Heart right ventricle (tissue), 16 donors: ENCODE measurements at regions not wholly inside any gene's neighbourhood (a gene's known extent, or its start where the extent isn't known, plus 50 kb on each side); places are given as distances from the start of the nearest gene placed in this dataset.

ENCODE experiments used
- ATAC-seq, 8 donors: fragments of 200-7000 bp; cut with Tn5 transposase; one replicate each; pipeline ENCODE4 v1.9.1; 2020; ENCODE audit warnings: mild to moderate bottlenecking in 8 of 8, moderate library complexity in 8 of 8, moderate number of reproducible peaks in 1 of 8
- DNase-seq, 2 donors: peaks; one replicate each; pipeline ENCODE4 v3.0.0-alpha.2; 2020
- H3K27ac ChIP-seq, 10 donors: fragments of 200-600 bp; sonication (generic) in 2 of 10; one replicate each; pipeline versions ENCODE4 v1.5.0 to v1.8.0; 2020 to 2022; ENCODE audit warnings: mild to moderate bottlenecking in 3 of 10
- H3K27me3 ChIP-seq, 7 donors: fragments of 200-600 bp; one replicate each; pipeline ENCODE4 v1.8.0; 2021 to 2022; ENCODE audit warnings: mild to moderate bottlenecking in 2 of 7
- H3K36me3 ChIP-seq, 9 donors: fragments of 200-600 bp; sonication (generic) in 1 of 9; one replicate each; pipeline versions ENCODE4 v1.5.0 to v1.8.0; 2020 to 2022; ENCODE audit warnings: mild to moderate bottlenecking in 2 of 9
- H3K4me1 ChIP-seq, 9 donors: fragments of 200-600 bp; sonication (generic) in 1 of 9; one replicate each; pipeline versions ENCODE4 v1.5.0 to v1.8.0; 2020 to 2022; ENCODE audit warnings: mild to moderate bottlenecking in 4 of 9
- H3K4me3 ChIP-seq, 10 donors: fragments of 200-600 bp; sonication (generic) in 2 of 10; one replicate each; pipeline versions ENCODE4 v1.5.0 to v1.8.0; 2020 to 2022; ENCODE audit warnings: mild to moderate bottlenecking in 7 of 10, moderate library complexity in 2 of 10
- H3K9me3 ChIP-seq, 11 donors: fragments of 200-600 bp in 10 of 11; sonication (generic) in 2 of 11; one replicate each; pipeline versions ENCODE4 v1.5.0 to v1.8.0; 2013 to 2022; ENCODE audit warnings: mild to moderate bottlenecking in 2 of 11, control low read depth in 1 of 11, moderate library complexity in 1 of 11
- CTCF ChIP-seq, 9 donors: fragments of 200-600 bp; sonication (generic) in 2 of 9; IDR thresholded peaks; one replicate each; pipeline versions ENCODE4 v1.5.0 to v1.8.0; 2021 to 2022; ENCODE audit warnings: antibody characterized with exemption in 9 of 9, mild to moderate bottlenecking in 5 of 9, moderate library complexity in 1 of 9
- WGBS, 2 donors: extraction: QIAGEN DNeasy Blood & Tissue Kit; methylation state at CpG; one replicate each; pipeline ENCODE4 v1.1.7; 2013; ENCODE audit warnings: inconsistent platforms in 1 of 2; 5-methylcytosine and 5-hydroxymethylcytosine counted together
- intact Hi-C, 10 donors: fragments of 100-400 bp; cut with DNase I; formaldehyde crosslinking; loops; one replicate each; pipeline versions ENCODE4 v1.11.1 to v1.14.2; 2022
- donor health status: Arrhythmogenic right ventricular cardiomyopathy.
- donor health status: ischemic (EF 13 %, LVEDD 7.1; RV severe dilation, severe dysfunction).
- donor health status: healthy with polysubstance abuse.
- donor health status: DM: no; HTN: yes; CAD: no.
- donor health status: DM: no; HTN: no; CAD: no.
- donor health status: ischemic (EF 25% LVEDD 6.9; RV normal size, moderate dysfunction).
- donor health status: ischemic (EF 25% LVEDD 5.7; RV mildly dilated, moderate dysfunction).
- donor health status: healthy.
- donor health status: DM: yes; HTN: yes; CAD: no.
- donor health status: Ischemic cardiomyopathy.
- donor health status: ischemic (EF 35%, LVEDD 5.7; RV mildly dilated, moderate dysfunction).
- donor health status: nonischemic (EF 11% LVEDD 7.7; RV severe dilation, severe dysfunction).
- donor health status: DM: yes; HTN: yes; CAD: no.
- donor health status: PGD.
- donor health status: ischemic (EF 29% LVEDD 5.4; RV normal size, mild dysfunction).
- donor health status: nonischemic (EF 23%, LVEDD 6.1; RV moderate dilation, normal function).

- WGBS, 2 donors = 22 to 31% methylated on average over 3 of the region's 3 CpGs
- ATAC-seq (peak; percentile 89 to 99 (median 96)), DNase-seq (no peak)
- no peaks in the 10 kb centered on the region for H3K36me3 ChIP-seq
- H3K4me1 ChIP-seq = peaks cover 0 to 23% (median 9%) of the 10 kb centered on the region in 9 donors
- intact Hi-C loops = no loop called here
- H3K4me3 ChIP-seq = no peak overlapping the region
- peak overlapping the region; percentile 50 to 83 (median 68) for H3K27ac ChIP-seq
- TF ChIP-seq CTCF (IDR thresholded peaks at IDR 0.05) = no peak
- H3K27me3 ChIP-seq = no peaks in the 10 kb centered on the region
- peaks cover 0 to 10% (median 0%) of the 10 kb centered on the region in 11 donors for H3K9me3 ChIP-seq
Measured at GRCh38 chr5:30839956-30840355, 353.5 kb upstream of the CDH6 start.

GRCh38 chr5:30838936-30839496 lies 354.5 kb upstream of the CDH6 start:
- peak in 6 of 8 donors; percentile 35 to 85 (median 74) for ATAC-seq
- H3K4me1 ChIP-seq = peaks cover 0 to 23% (median 9%) of the 10 kb centered on the region in 9 donors
- 53 to 70% methylated on average over 3 of the region's 3 CpGs for WGBS, 2 donors
- H3K27me3 ChIP-seq = no peaks in the 10 kb centered on the region
- H3K4me3 ChIP-seq = no peak overlapping the region
- DNase-seq = no peak
- intact Hi-C loops = no loop called here
- no peaks in the 10 kb centered on the region for H3K36me3 ChIP-seq
- peaks cover 0 to 17% (median 0%) of the 10 kb centered on the region in 11 donors for H3K9me3 ChIP-seq
- peak overlapping the region in 8 of 10 donors; percentile 4 to 83 (median 72) for H3K27ac ChIP-seq
- TF ChIP-seq CTCF (IDR thresholded peaks at IDR 0.05) = no peak

GRCh38 chr5:30832519-30832918 lies 361.0 kb upstream of the CDH6 start:
- ATAC-seq (peak in 5 of 8 donors; percentile 29 to 79 (median 68)), DNase-seq (peak in 1 of 2 donors; percentile 46)
- Histone ChIP-seq H3K36me3 (no peaks in the 10 kb centered on the region), H3K4me3 (no peak overlapping the region), H3K27ac (peak overlapping the region in 4 of 10 donors; percentile 2 to 57 (median 17)), H3K4me1 (peaks cover 0 to 15% (median 4%) of the 10 kb centered on the region in 9 donors), H3K27me3 (no peaks in the 10 kb centered on the region), H3K9me3 (peaks cover 0 to 21% (median 0%) of the 10 kb centered on the region in 11 donors)
- no peak for TF ChIP-seq CTCF (IDR thresholded peaks at IDR 0.05)
- intact Hi-C loops = no loop called here

GRCh38 chr5:30831605-30832004 lies 361.9 kb upstream of the CDH6 start:
- H3K4me1 ChIP-seq = peaks cover 0 to 15% (median 4%) of the 10 kb centered on the region in 9 donors
- ATAC-seq (no peak), DNase-seq (no peak)
- 28 to 31% methylated on average over 1 of the region's 1 CpG for WGBS, 2 donors
- no peaks in the 10 kb centered on the region for H3K27me3 ChIP-seq
- TF ChIP-seq CTCF (IDR thresholded peaks at IDR 0.05) = no peak
- no peaks in the 10 kb centered on the region for H3K36me3 ChIP-seq
- H3K9me3 ChIP-seq = peaks cover 0 to 18% (median 0%) of the 10 kb centered on the region in 11 donors
- H3K27ac ChIP-seq = no peak overlapping the region
- intact Hi-C loops = no loop called here
- H3K4me3 ChIP-seq = no peak overlapping the region
